ENCODE measurements at regions not wholly inside any gene's neighbourhood (a gene's known extent, or its start where the extent isn't known, plus 50 kb on each side); places are given as distances from the start of the nearest gene placed in this dataset.

GRCh38 chr3:102733791-102734563, 299.2 kb downstream of the ZPLD1 start:
- in situ Hi-C loops (cut with HindIII; ENCODE audit: low pct_ligation_motif_present, low pct_unique_long_range_greater_than_20kb, low sequenced_read_pairs) = no loop called here
- DNase-seq = no peak

- DNase-seq = no peak
- in situ Hi-C loops (cut with HindIII; ENCODE audit: low pct_ligation_motif_present, low pct_unique_long_range_greater_than_20kb, low sequenced_read_pairs) = no loop called here
Observed at GRCh38 chr3:102735311-102735710, 300.5 kb downstream of the ZPLD1 start.

GRCh38 chr3:102736288-102736974, 301.6 kb downstream of the ZPLD1 start:
- in situ Hi-C loops (cut with HindIII; ENCODE audit: low pct_ligation_motif_present, low pct_unique_long_range_greater_than_20kb, low sequenced_read_pairs) = no loop called here

GRCh38 chr3:102736975-102737304, 302.1 kb downstream of the ZPLD1 start:
- in situ Hi-C loops (cut with HindIII; ENCODE audit: low pct_ligation_motif_present, low pct_unique_long_range_greater_than_20kb, low sequenced_read_pairs) = no loop called here
- no peak for DNase-seq

More at GRCh38 chr3:102736288-102736974, 301.6 kb downstream of the ZPLD1 start:
- no peak for DNase-seq

- in situ Hi-C loops (cut with HindIII; ENCODE audit: low pct_ligation_motif_present, low pct_unique_long_range_greater_than_20kb, low sequenced_read_pairs) = no loop called here
- DNase-seq = no peak
Observed at GRCh38 chr3:102737353-102737752, 302.5 kb downstream of the ZPLD1 start.

- in situ Hi-C loops (cut with HindIII; ENCODE audit: low pct_ligation_motif_present, low pct_unique_long_range_greater_than_20kb, low sequenced_read_pairs) = no loop called here
- peak; percentile 26 for DNase-seq
Observed at GRCh38 chr3:102741105-102741504, 306.3 kb downstream of the ZPLD1 start.

- no peak for DNase-seq
- in situ Hi-C loops (cut with HindIII; ENCODE audit: low pct_ligation_motif_present, low pct_unique_long_range_greater_than_20kb, low sequenced_read_pairs) = no loop called here
Observed at GRCh38 chr3:102741694-102742093, 306.9 kb downstream of the ZPLD1 start.

- DNase-seq = peak; percentile 37
- in situ Hi-C loops (cut with HindIII; ENCODE audit: low pct_ligation_motif_present, low pct_unique_long_range_greater_than_20kb, low sequenced_read_pairs) = no loop called here
Observed at GRCh38 chr3:102745881-102746280, 311.1 kb downstream of the ZPLD1 start.

- in situ Hi-C loops (cut with HindIII; ENCODE audit: low pct_ligation_motif_present, low pct_unique_long_range_greater_than_20kb, low sequenced_read_pairs) = no loop called here
- no peak for DNase-seq
Observed at GRCh38 chr3:102747611-102748010, 312.8 kb downstream of the ZPLD1 start.

GRCh38 chr3:102748646-102749045, 313.8 kb downstream of the ZPLD1 start:
- no peak for DNase-seq
- in situ Hi-C loops (cut with HindIII; ENCODE audit: low pct_ligation_motif_present, low pct_unique_long_range_greater_than_20kb, low sequenced_read_pairs) = no loop called here

- in situ Hi-C loops (cut with HindIII; ENCODE audit: low pct_ligation_motif_present, low pct_unique_long_range_greater_than_20kb, low sequenced_read_pairs) = no loop called here
- DNase-seq = no peak
Observed at GRCh38 chr3:102750322-102750721, 315.5 kb downstream of the ZPLD1 start.

GRCh38 chr3:102753901-102754300, 319.1 kb downstream of the ZPLD1 start:
- no peak for DNase-seq
- in situ Hi-C loops (cut with HindIII; ENCODE audit: low pct_ligation_motif_present, low pct_unique_long_range_greater_than_20kb, low sequenced_read_pairs) = no loop called here

GRCh38 chr3:102756706-102757105, 321.9 kb downstream of the ZPLD1 start:
- DNase-seq = no peak
- in situ Hi-C loops (cut with HindIII; ENCODE audit: low pct_ligation_motif_present, low pct_unique_long_range_greater_than_20kb, low sequenced_read_pairs) = no loop called here

- DNase-seq = no peak
Observed at GRCh38 chr3:102757950-102758349, 323.1 kb downstream of the ZPLD1 start.

GRCh38 chr3:102761766-102762165, 327.0 kb downstream of the ZPLD1 start:
- in situ Hi-C loops (cut with HindIII; ENCODE audit: low pct_ligation_motif_present, low pct_unique_long_range_greater_than_20kb, low sequenced_read_pairs) = no loop called here
- no peak for DNase-seq

More at GRCh38 chr3:102757950-102758349, 323.1 kb downstream of the ZPLD1 start:
- in situ Hi-C loops (cut with HindIII; ENCODE audit: low pct_ligation_motif_present, low pct_unique_long_range_greater_than_20kb, low sequenced_read_pairs) = no loop called here

- in situ Hi-C loops (cut with HindIII; ENCODE audit: low pct_ligation_motif_present, low pct_unique_long_range_greater_than_20kb, low sequenced_read_pairs) = no loop called here
- no peak for DNase-seq
Observed at GRCh38 chr3:102790747-102791325, 356.0 kb downstream of the ZPLD1 start.

- in situ Hi-C loops (cut with HindIII; ENCODE audit: low pct_ligation_motif_present, low pct_unique_long_range_greater_than_20kb, low sequenced_read_pairs) = no loop called here
Observed at GRCh38 chr3:102791641-102792589, 357.1 kb downstream of the ZPLD1 start.

GRCh38 chr3:102796804-102797203, 362.0 kb downstream of the ZPLD1 start:
- DNase-seq = no peak
- in situ Hi-C loops (cut with HindIII; ENCODE audit: low pct_ligation_motif_present, low pct_unique_long_range_greater_than_20kb, low sequenced_read_pairs) = no loop called here

More at GRCh38 chr3:102791641-102792589, 357.1 kb downstream of the ZPLD1 start:
- no peak for DNase-seq
